ENCODE measurements at regions not wholly inside any gene's neighbourhood (a gene's known extent, or its start where the extent isn't known, plus 50 kb on each side); places are given as distances from the start of the nearest gene placed in this dataset.
A peak's percentile ranks its signal among the peaks of the same experiment; 100 is the strongest.

- Histone ChIP-seq H3K27me3 (no peaks in the 10 kb centered on the region), H3K4me1 (no peaks in the 10 kb centered on the region), H4K20me1 (no peaks in the 10 kb centered on the region), H3K9me3 (replicated peaks in 1 of 11) (peaks cover 5 to 16% (median 11%) of the 10 kb centered on the region in 11 experiments; a peak in 19 of 22 replicates), H3K4me3 (no peak overlapping the region), H3K36me3 (no peaks in the 10 kb centered on the region), H3K4me2 (no peak overlapping the region), H3K9ac (no peak overlapping the region), H3K27ac (no peak overlapping the region)
- no peak for TF ChIP-seq Cebpa-rat (IDR thresholded peaks at IDR 0.05)
Measured at GRCh38 chr12:115823635-115824034, 453.9 kb downstream of the MED13L start.

DNA sequence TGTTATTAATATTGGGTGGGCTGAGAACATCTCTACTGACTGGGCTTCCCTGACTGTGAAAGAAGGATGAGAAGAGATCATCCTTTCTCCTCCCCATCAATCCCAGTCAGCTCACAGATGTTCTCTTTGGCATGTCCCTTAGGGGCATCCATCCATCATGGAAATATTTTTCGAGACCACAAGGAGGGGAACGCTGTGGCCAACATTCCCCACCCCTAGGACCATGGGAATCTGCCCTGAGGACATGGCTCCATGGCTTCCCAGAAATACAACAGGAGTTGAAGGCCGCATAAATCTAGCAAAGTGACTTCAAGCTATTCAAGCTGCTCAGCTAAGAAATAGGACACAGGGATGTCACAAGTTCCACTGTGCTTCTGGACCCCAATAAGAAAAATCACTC lies 456.8 kb downstream of the MED13L start:
- Histone ChIP-seq H4K20me1 (no peaks in the 10 kb centered on the region), H3K9me3 (replicated peaks in 1 of 11) (peaks cover 5 to 16% (median 11%) of the 10 kb centered on the region in 11 experiments; a peak in 19 of 22 replicates), H3K4me3 (no peak overlapping the region), H3K4me1 (no peaks in the 10 kb centered on the region), H3K27me3 (no peaks in the 10 kb centered on the region), H3K9ac (no peak overlapping the region), H3K36me3 (no peaks in the 10 kb centered on the region), H3K27ac (no peak overlapping the region), H3K4me2 (no peak overlapping the region)
- TF ChIP-seq Cebpa-rat (IDR thresholded peaks at IDR 0.05), result no peak

- Histone ChIP-seq H3K9ac (no peak overlapping the region), H3K4me2 (no peak overlapping the region), H3K36me3 (no peaks in the 10 kb centered on the region), H3K4me1 (no peaks in the 10 kb centered on the region), H3K27ac (no peak overlapping the region), H3K27me3 (no peaks in the 10 kb centered on the region), H3K4me3 (no peak overlapping the region), H4K20me1 (no peaks in the 10 kb centered on the region), H3K9me3 (replicated peaks in 1 of 11) (peaks cover 0 to 2% (median 0%) of the 10 kb centered on the region in 11 experiments; a peak in 1 of 22 replicates)
- no peak for TF ChIP-seq Cebpa-rat (IDR thresholded peaks at IDR 0.05)
Measured at GRCh38 chr12:115818973-115819372, 458.5 kb downstream of the MED13L start.

DNA sequence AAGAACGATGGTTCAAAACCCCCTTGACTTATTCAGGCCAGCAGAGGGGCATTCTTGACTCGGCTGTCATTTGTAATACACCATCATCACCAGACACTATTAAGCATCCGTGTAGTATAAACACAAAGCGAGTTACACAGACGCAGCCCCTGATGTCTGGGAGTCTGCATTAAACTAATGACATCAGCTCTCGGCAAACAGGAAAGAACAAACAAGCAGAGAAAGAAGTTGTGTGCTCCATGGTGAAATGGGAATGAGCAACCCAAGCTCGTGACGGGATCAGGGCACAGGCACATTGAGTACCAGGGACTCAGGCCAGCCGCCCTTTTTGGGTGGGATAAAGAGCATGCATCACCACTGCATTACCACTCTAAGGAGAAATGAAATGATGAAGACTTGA lies 460.1 kb downstream of the MED13L start:
- H3K4me1 ChIP-seq, result no peaks in the 10 kb centered on the region
- H3K4me3 ChIP-seq, result no peak overlapping the region
- H3K9me3 ChIP-seq (replicated peaks in 1 of 11), result peaks cover 0 to 2% (median 0%) of the 10 kb centered on the region in 11 experiments; a peak in 2 of 22 replicates
- H3K27me3 ChIP-seq, result no peaks in the 10 kb centered on the region
- no peaks in the 10 kb centered on the region for H3K36me3 ChIP-seq
- no peak overlapping the region for H3K4me2 ChIP-seq
- TF ChIP-seq Cebpa-rat (IDR thresholded peaks at IDR 0.05), result no peak
- no peak overlapping the region for H3K27ac ChIP-seq
- H4K20me1 ChIP-seq, result no peaks in the 10 kb centered on the region
- H3K9ac ChIP-seq, result no peak overlapping the region

- H3K4me2 ChIP-seq, result no peak overlapping the region
- no peak overlapping the region for H3K27ac ChIP-seq
- no peaks in the 10 kb centered on the region for H4K20me1 ChIP-seq
- H3K36me3 ChIP-seq, result no peaks in the 10 kb centered on the region
- TF ChIP-seq Cebpa-rat (IDR thresholded peaks at IDR 0.05), result no peak
- peaks cover 7 to 14% (median 9%) of the 10 kb centered on the region in 11 experiments; a peak in 18 of 22 replicates for H3K9me3 ChIP-seq (replicated peaks in 1 of 11)
- no peaks in the 10 kb centered on the region for H3K27me3 ChIP-seq
- no peak overlapping the region for H3K4me3 ChIP-seq
- no peak overlapping the region for H3K9ac ChIP-seq
- H3K4me1 ChIP-seq, result peaks cover 0 to 2% (median 0%) of the 10 kb centered on the region in 10 experiments; a peak in 5 of 20 replicates
Measured at GRCh38 chr12:115815924-115816323, 461.6 kb downstream of the MED13L start.

- H4K20me1 ChIP-seq, result no peaks in the 10 kb centered on the region
- H3K27me3 ChIP-seq, result no peaks in the 10 kb centered on the region
- no peak overlapping the region for H3K27ac ChIP-seq
- peaks cover 7 to 14% (median 9%) of the 10 kb centered on the region in 11 experiments; a peak in 18 of 22 replicates for H3K9me3 ChIP-seq (replicated peaks in 1 of 11)
- H3K36me3 ChIP-seq, result no peaks in the 10 kb centered on the region
- H3K9ac ChIP-seq, result no peak overlapping the region
- H3K4me3 ChIP-seq, result no peak overlapping the region
- peaks cover 0 to 8% (median 0%) of the 10 kb centered on the region in 10 experiments; a peak in 6 of 20 replicates for H3K4me1 ChIP-seq
- TF ChIP-seq Cebpa-rat (IDR thresholded peaks at IDR 0.05), result no peak
- no peak overlapping the region for H3K4me2 ChIP-seq
Measured at GRCh38 chr12:115813256-115813655, 464.2 kb downstream of the MED13L start.

GRCh38 chr12:115811929-115812328 lies 465.6 kb downstream of the MED13L start:
- Histone ChIP-seq H3K27me3 (no peaks in the 10 kb centered on the region), H3K9me3 (replicated peaks in 1 of 11) (peaks cover 7 to 14% (median 9%) of the 10 kb centered on the region in 11 experiments; a peak in 18 of 22 replicates), H3K27ac (no peak overlapping the region), H3K9ac (no peak overlapping the region), H4K20me1 (no peaks in the 10 kb centered on the region), H3K4me3 (no peak overlapping the region), H3K36me3 (no peaks in the 10 kb centered on the region), H3K4me1 (peaks cover 0 to 8% (median 0%) of the 10 kb centered on the region in 10 experiments; a peak in 6 of 20 replicates), H3K4me2 (no peak overlapping the region)
- no peak for TF ChIP-seq Cebpa-rat (IDR thresholded peaks at IDR 0.05)

GRCh38 chr12:115811045-115811444 lies 466.4 kb downstream of the MED13L start:
- peaks cover 7 to 14% (median 9%) of the 10 kb centered on the region in 11 experiments; a peak in 18 of 22 replicates for H3K9me3 ChIP-seq (replicated peaks in 1 of 11)
- H4K20me1 ChIP-seq, result no peaks in the 10 kb centered on the region
- peak overlapping the region in 5 of 11 experiments; percentile 8 to 44 (median 35); a peak in 5 of 22 replicates for H3K4me2 ChIP-seq
- no peak for TF ChIP-seq Cebpa-rat (IDR thresholded peaks at IDR 0.05)
- H3K36me3 ChIP-seq, result no peaks in the 10 kb centered on the region
- no peak overlapping the region for H3K9ac ChIP-seq
- no peak overlapping the region for H3K27ac ChIP-seq
- H3K27me3 ChIP-seq, result no peaks in the 10 kb centered on the region
- H3K4me3 ChIP-seq, result no peak overlapping the region
- peaks cover 0 to 8% (median 0%) of the 10 kb centered on the region in 10 experiments; a peak in 6 of 20 replicates for H3K4me1 ChIP-seq

DNA sequence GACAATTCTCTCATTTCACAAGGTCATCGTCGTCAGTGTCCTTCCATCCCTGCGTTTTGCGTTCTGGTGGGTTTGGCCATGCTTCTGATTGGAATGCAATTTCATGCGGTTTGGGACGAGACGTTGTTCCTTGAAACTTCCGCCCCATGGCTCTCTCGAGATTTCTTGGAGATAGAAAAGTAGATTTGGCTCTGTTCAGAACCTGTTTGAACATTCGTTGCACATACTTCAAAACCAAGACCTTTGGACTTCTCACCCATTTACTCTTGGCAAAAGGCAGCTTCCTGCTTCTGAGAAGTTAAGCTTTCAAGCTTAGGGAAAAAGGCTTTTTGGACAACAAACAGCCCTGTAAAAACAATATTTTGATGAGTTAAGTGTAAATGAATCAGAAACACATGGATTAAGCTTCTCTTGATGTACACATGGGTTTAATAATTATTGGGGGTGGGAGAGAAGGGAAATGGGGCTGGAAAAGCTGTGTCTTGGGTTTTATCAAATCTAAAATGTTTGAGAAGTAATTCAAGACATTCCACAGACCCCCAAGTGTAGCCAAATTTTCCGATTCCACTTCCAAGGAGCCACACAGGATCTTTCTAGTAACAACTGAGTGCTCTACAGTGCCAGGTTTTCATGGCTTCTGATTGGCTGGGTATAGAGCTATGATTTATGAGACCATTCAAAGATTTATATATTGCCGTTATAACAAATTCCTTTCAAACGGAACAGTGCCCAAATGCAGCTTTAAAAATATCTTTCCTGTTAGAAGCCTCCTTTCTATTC lies 467.2 kb downstream of the MED13L start:
- no peak overlapping the region for H3K4me3 ChIP-seq
- H3K36me3 ChIP-seq, result no peaks in the 10 kb centered on the region
- H3K27me3 ChIP-seq, result no peaks in the 10 kb centered on the region
- peak overlapping the region in 5 of 11 experiments; percentile 8 to 44 (median 35); a peak in 6 of 22 replicates for H3K4me2 ChIP-seq
- no peak for TF ChIP-seq Cebpa-rat (IDR thresholded peaks at IDR 0.05)
- H3K9ac ChIP-seq, result no peak overlapping the region
- H3K27ac ChIP-seq, result no peak overlapping the region
- no peaks in the 10 kb centered on the region for H4K20me1 ChIP-seq
- peaks cover 0 to 8% (median 0%) of the 10 kb centered on the region in 10 experiments; a peak in 6 of 20 replicates for H3K4me1 ChIP-seq
- H3K9me3 ChIP-seq (replicated peaks in 1 of 11), result peaks cover 7 to 14% (median 9%) of the 10 kb centered on the region in 11 experiments; a peak in 18 of 22 replicates

Data from BLaER1 treated with 17β-estradiol and CSF1 and Interleukin-3, amounts not matched to agents 10 nM and 100 nM (cell line).